Transverse colon (tissue), 3 donors: ENCODE measurements at regions not wholly inside any gene's neighbourhood (a gene's known extent, or its start where the extent isn't known, plus 50 kb on each side); places are given as distances from the start of the nearest gene placed in this dataset.

Experiments
- CTCF ChIP-seq, 5 experiments: fragments of 200-600 bp in 3 of 5; fragments of 450-650 bp in 2 of 5; sonication (generic) in 3 of 5; IDR thresholded peaks; 1 replicate in 2 of 5; 2 replicates in 3 of 5; pipeline ENCODE4 v1.5.1; 2016 to 2017; ENCODE audit warnings: antibody characterized with exemption in 5 of 5, inconsistent platforms in 3 of 5, mild to moderate bottlenecking in 2 of 5, moderate library complexity in 1 of 5
- POLR2A ChIP-seq: fragments of 450-650 bp; IDR thresholded peaks from one replicate; pipeline ENCODE4 v1.6.1; 2016; ENCODE audit warnings: antibody characterized with exemption, mild to moderate bottlenecking, moderate library complexity

GRCh38 chr16:24445216-24445615 is 94.2 kb upstream of the RBBP6 start:
- TF ChIP-seq CTCF (IDR thresholded peaks at IDR 0.05) (no peak), POLR2A (no peak)
